ENCODE measurements at regions not wholly inside any gene's neighbourhood (a gene's known extent, or its start where the extent isn't known, plus 50 kb on each side); places are given as distances from the start of the nearest gene placed in this dataset.

DNA sequence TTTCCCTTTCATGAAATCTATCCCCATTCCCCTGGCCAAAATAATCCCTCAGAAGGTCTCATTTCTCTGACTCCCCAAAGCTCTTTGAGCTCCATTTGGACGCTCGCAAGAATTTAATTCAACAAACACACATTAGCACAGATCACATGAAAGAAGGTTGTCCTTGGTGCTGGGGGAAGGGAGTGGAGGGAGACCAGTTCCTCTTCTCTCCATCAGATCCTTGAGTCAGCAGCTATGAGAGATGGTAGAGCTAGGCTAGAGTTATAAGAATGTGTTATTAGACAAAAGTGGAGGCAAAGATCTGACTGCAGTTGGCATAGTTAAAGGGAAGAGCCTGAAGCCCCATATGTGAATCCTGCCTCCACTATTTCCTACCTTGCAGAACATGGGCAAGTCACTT, 184.2 kb upstream of the CDYL start:
- Histone ChIP-seq H2AFZ (ENCODE audit: low read depth) (no peak overlapping the region), H3K4me2 (no peak overlapping the region), H3K36me3 (ENCODE audit: insufficient read depth) (no peaks in the 10 kb centered on the region), H3K79me2 (ENCODE audit: insufficient read depth, low read depth) (no peaks in the 10 kb centered on the region), H3K4me3 (IDR thresholded peaks at IDR 0.05; ENCODE audit: insufficient read depth, low read depth, low read length) (no peak overlapping the region), H3K27ac (no peak overlapping the region), H3K9ac (no peak overlapping the region), H3K4me1 (ENCODE audit: low read depth, poor library complexity, severe bottlenecking) (no peaks in the 10 kb centered on the region), H4K20me1 (ENCODE audit: insufficient read depth) (no peaks in the 10 kb centered on the region), H3K27me3 (ENCODE audit: insufficient read depth, low read depth) (no peaks in the 10 kb centered on the region)
- TF ChIP-seq, protein P1, sequence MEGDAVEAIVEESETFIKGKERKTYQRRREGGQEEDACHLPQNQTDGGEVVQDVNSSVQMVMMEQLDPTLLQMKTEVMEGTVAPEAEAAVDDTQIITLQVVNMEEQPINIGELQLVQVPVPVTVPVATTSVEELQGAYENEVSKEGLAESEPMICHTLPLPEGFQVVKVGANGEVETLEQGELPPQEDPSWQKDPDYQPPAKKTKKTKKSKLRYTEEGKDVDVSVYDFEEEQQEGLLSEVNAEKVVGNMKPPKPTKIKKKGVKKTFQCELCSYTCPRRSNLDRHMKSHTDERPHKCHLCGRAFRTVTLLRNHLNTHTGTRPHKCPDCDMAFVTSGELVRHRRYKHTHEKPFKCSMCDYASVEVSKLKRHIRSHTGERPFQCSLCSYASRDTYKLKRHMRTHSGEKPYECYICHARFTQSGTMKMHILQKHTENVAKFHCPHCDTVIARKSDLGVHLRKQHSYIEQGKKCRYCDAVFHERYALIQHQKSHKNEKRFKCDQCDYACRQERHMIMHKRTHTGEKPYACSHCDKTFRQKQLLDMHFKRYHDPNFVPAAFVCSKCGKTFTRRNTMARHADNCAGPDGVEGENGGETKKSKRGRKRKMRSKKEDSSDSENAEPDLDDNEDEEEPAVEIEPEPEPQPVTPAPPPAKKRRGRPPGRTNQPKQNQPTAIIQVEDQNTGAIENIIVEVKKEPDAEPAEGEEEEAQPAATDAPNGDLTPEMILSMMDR (conservative IDR thresholded peaks at IDR 0.05; ENCODE audit: low read depth, low read length) = no peak

DNA sequence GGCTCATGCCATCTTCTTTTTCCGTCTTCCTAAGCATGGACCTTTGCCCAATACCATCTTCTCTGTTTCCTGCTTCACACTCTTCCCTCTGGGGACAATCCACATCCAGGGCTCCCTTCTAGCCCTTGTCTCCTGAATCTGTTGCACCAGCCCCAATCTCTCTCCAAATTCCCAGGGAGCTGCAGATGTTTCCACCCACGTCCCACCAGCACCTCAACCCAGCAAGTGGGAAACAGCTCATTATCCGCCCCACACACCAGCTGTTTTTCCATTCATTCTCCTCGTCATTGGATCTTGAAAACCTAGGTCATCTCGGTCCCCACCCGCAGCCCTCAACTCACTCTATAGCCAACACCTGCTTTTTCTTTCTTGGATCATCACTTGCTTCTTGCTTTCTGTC, 185.0 kb upstream of the CDYL start:
- Histone ChIP-seq H3K4me3 (IDR thresholded peaks at IDR 0.05; ENCODE audit: insufficient read depth, low read depth, low read length) (no peak overlapping the region), H3K27ac (no peak overlapping the region), H3K9ac (no peak overlapping the region), H3K79me2 (ENCODE audit: insufficient read depth, low read depth) (no peaks in the 10 kb centered on the region), H3K4me2 (no peak overlapping the region), H3K36me3 (ENCODE audit: insufficient read depth) (no peaks in the 10 kb centered on the region), H3K27me3 (ENCODE audit: insufficient read depth, low read depth) (no peaks in the 10 kb centered on the region), H2AFZ (ENCODE audit: low read depth) (no peak overlapping the region), H3K4me1 (ENCODE audit: low read depth, poor library complexity, severe bottlenecking) (no peaks in the 10 kb centered on the region), H4K20me1 (ENCODE audit: insufficient read depth) (no peaks in the 10 kb centered on the region)
- TF ChIP-seq, protein P1 (conservative IDR thresholded peaks at IDR 0.05; ENCODE audit: low read depth, low read length) = no peak

DNA sequence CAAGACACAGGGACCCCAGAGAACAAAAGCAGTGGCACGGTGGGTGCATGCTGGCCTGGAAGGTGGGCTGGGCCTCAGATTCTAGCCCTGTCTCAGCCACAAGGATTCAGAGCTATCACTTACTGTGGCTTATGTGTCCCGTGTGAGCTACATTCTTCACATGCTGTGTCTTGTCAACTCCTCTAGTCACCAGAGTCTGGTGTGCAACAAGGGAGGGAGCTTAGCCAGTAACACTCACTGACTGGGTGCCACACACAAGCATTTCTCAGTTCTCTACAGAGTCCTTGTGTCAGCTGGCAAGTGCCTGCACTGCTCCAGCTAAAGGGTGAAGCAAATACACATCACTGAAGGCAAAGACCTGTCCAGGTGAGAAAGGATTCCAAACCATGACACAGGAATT, 186.9 kb upstream of the CDYL start:
- TF ChIP-seq, protein P1 (conservative IDR thresholded peaks at IDR 0.05; ENCODE audit: low read depth, low read length) = no peak
- Histone ChIP-seq H3K4me3 (IDR thresholded peaks at IDR 0.05; ENCODE audit: insufficient read depth, low read depth, low read length) (no peak overlapping the region), H3K4me1 (ENCODE audit: low read depth, poor library complexity, severe bottlenecking) (no peaks in the 10 kb centered on the region), H3K79me2 (ENCODE audit: insufficient read depth, low read depth) (no peaks in the 10 kb centered on the region), H4K20me1 (ENCODE audit: insufficient read depth) (no peaks in the 10 kb centered on the region), H3K27me3 (ENCODE audit: insufficient read depth, low read depth) (no peaks in the 10 kb centered on the region), H3K36me3 (ENCODE audit: insufficient read depth) (no peaks in the 10 kb centered on the region), H3K9ac (no peak overlapping the region), H2AFZ (ENCODE audit: low read depth) (no peak overlapping the region), H3K4me2 (no peak overlapping the region), H3K27ac (no peak overlapping the region)

DNA sequence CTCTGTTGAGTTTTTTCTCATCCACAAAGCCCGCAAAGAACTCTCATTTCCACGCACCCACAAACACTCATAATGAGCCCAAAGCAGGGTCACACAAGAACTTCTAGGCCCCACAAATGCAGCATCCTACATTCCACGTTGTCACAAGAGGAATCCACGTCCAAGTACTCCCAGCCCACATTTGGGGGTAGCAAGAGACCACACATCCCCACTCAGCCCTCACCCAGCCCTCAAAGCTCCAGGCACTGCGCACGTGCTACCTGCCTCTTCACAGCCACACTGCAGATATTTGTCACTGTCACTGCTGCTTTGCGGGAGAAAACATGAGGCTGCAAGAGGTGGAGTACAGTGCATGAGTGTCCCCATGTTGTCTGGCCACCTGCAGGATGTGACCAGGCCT, 187.6 kb upstream of the CDYL start:
- H2AFZ ChIP-seq (ENCODE audit: low read depth) = no peak overlapping the region
- no peak overlapping the region for H3K9ac ChIP-seq
- TF ChIP-seq, protein P1 (conservative IDR thresholded peaks at IDR 0.05; ENCODE audit: low read depth, low read length) = no peak
- H3K27ac ChIP-seq = no peak overlapping the region
- H3K4me1 ChIP-seq (ENCODE audit: low read depth, poor library complexity, severe bottlenecking) = no peaks in the 10 kb centered on the region
- H3K27me3 ChIP-seq (ENCODE audit: insufficient read depth, low read depth) = no peaks in the 10 kb centered on the region
- no peaks in the 10 kb centered on the region for H3K36me3 ChIP-seq (ENCODE audit: insufficient read depth)
- H4K20me1 ChIP-seq (ENCODE audit: insufficient read depth) = no peaks in the 10 kb centered on the region
- H3K79me2 ChIP-seq (ENCODE audit: insufficient read depth, low read depth) = no peaks in the 10 kb centered on the region
- H3K4me3 ChIP-seq (IDR thresholded peaks at IDR 0.05; ENCODE audit: insufficient read depth, low read depth, low read length) = no peak overlapping the region
- no peak overlapping the region for H3K4me2 ChIP-seq

DNA sequence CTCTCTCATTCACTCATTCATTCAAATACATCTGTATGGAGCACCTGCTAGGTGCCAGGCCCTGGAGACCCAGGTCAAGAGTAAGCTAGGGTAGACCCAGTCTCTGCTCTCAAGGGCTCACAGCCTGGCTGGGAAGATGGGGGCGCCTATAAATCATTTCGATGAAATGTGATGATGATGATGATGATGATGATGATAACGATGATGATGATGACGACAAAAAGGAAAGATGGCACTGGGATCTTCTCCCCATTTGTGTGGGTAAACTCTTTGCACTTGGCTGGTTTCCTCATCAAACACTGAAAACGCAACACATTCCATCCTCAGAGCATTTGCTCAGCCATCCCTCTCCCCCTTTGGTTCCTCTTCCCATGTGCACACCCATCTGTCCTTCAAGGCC, 188.0 kb upstream of the CDYL start:
- Histone ChIP-seq H3K4me3 (IDR thresholded peaks at IDR 0.05; ENCODE audit: insufficient read depth, low read depth, low read length) (no peak overlapping the region), H3K4me2 (no peak overlapping the region), H4K20me1 (ENCODE audit: insufficient read depth) (no peaks in the 10 kb centered on the region), H3K79me2 (ENCODE audit: insufficient read depth, low read depth) (no peaks in the 10 kb centered on the region), H2AFZ (ENCODE audit: low read depth) (no peak overlapping the region), H3K27ac (no peak overlapping the region), H3K4me1 (ENCODE audit: low read depth, poor library complexity, severe bottlenecking) (no peaks in the 10 kb centered on the region), H3K27me3 (ENCODE audit: insufficient read depth, low read depth) (no peaks in the 10 kb centered on the region), H3K9ac (no peak overlapping the region), H3K36me3 (ENCODE audit: insufficient read depth) (no peaks in the 10 kb centered on the region)
- TF ChIP-seq, protein P1 (conservative IDR thresholded peaks at IDR 0.05; ENCODE audit: low read depth, low read length) = no peak

Data from KMS-11 (cell line).